ENCODE measurements at regions not wholly inside any gene's neighbourhood (a gene's known extent, or its start where the extent isn't known, plus 50 kb on each side); places are given as distances from the start of the nearest gene placed in this dataset.

GRCh38 chr6:21831521-21832291 lies 238.2 kb downstream of the SOX4 start:
- Histone ChIP-seq H3K4me3 (no peak overlapping the region), H3K36me3 (no peaks in the 10 kb centered on the region), H3K27me3 (replicated peaks) (no peaks in the 10 kb centered on the region), H3K4me1 (replicated peaks) (no peaks in the 10 kb centered on the region), H3K27ac (no peak overlapping the region), H3K9me3 (replicated peaks) (no peaks in the 10 kb centered on the region)
- no peak for DNase-seq (ENCODE audit: low read depth in 1 of 2, low spot score in 2 of 2)

- Histone ChIP-seq H3K4me3 (no peak overlapping the region), H3K36me3 (no peaks in the 10 kb centered on the region), H3K4me1 (replicated peaks) (peaks cover 9% of the 10 kb centered on the region), H3K9me3 (replicated peaks) (no peaks in the 10 kb centered on the region), H3K27me3 (replicated peaks) (no peaks in the 10 kb centered on the region), H3K27ac (no peak overlapping the region)
- no peak for DNase-seq (ENCODE audit: low read depth in 1 of 2, low spot score in 2 of 2)
Observed at GRCh38 chr6:21836277-21836676, 242.7 kb downstream of the SOX4 start.

- no peaks in the 10 kb centered on the region for H3K9me3 ChIP-seq (replicated peaks)
- no peak for DNase-seq (ENCODE audit: low read depth in 1 of 2, low spot score in 2 of 2)
- H3K4me1 ChIP-seq (replicated peaks), result peaks cover 9% of the 10 kb centered on the region
- H3K27me3 ChIP-seq (replicated peaks), result no peaks in the 10 kb centered on the region
- no peak overlapping the region for H3K27ac ChIP-seq
- H3K4me3 ChIP-seq, result no peak overlapping the region
- H3K36me3 ChIP-seq, result no peaks in the 10 kb centered on the region
Observed at GRCh38 chr6:21836772-21837425, 243.3 kb downstream of the SOX4 start.

- DNase-seq (ENCODE audit: low read depth in 1 of 2, low spot score in 2 of 2), result no peak
- H3K4me1 ChIP-seq (replicated peaks), result peaks cover 14% of the 10 kb centered on the region
- H3K27me3 ChIP-seq (replicated peaks), result no peaks in the 10 kb centered on the region
- no peaks in the 10 kb centered on the region for H3K9me3 ChIP-seq (replicated peaks)
- no peak overlapping the region for H3K4me3 ChIP-seq
- H3K36me3 ChIP-seq, result no peaks in the 10 kb centered on the region
- peak overlapping the region; percentile 36 for H3K27ac ChIP-seq
Observed at GRCh38 chr6:21840428-21840827, 246.9 kb downstream of the SOX4 start.

- Histone ChIP-seq H3K9me3 (replicated peaks) (no peaks in the 10 kb centered on the region), H3K4me1 (replicated peaks) (peaks cover 14% of the 10 kb centered on the region), H3K27ac (no peak overlapping the region), H3K27me3 (replicated peaks) (no peaks in the 10 kb centered on the region), H3K4me3 (no peak overlapping the region), H3K36me3 (no peaks in the 10 kb centered on the region)
- DNase-seq (ENCODE audit: low read depth in 1 of 2, low spot score in 2 of 2), result no peak
Observed at GRCh38 chr6:21842875-21843645, 249.5 kb downstream of the SOX4 start.

GRCh38 chr6:21844120-21844917 lies 250.8 kb downstream of the SOX4 start:
- peaks cover 14% of the 10 kb centered on the region for H3K4me1 ChIP-seq (replicated peaks)
- no peak overlapping the region for H3K4me3 ChIP-seq

GRCh38 chr6:21845018-21845417 lies 251.5 kb downstream of the SOX4 start:
- Histone ChIP-seq H3K27me3 (replicated peaks) (no peaks in the 10 kb centered on the region), H3K27ac (no peak overlapping the region), H3K4me3 (no peak overlapping the region), H3K9me3 (replicated peaks) (no peaks in the 10 kb centered on the region), H3K4me1 (replicated peaks) (peaks cover 13% of the 10 kb centered on the region), H3K36me3 (no peaks in the 10 kb centered on the region)
- peak in 1 of 2 experiments; percentile 33 for DNase-seq (ENCODE audit: low read depth in 1 of 2, low spot score in 2 of 2)

More at GRCh38 chr6:21844120-21844917, 250.8 kb downstream of the SOX4 start:
- no peaks in the 10 kb centered on the region for H3K36me3 ChIP-seq
- no peaks in the 10 kb centered on the region for H3K27me3 ChIP-seq (replicated peaks)
- no peak overlapping the region for H3K27ac ChIP-seq
- DNase-seq (ENCODE audit: low read depth in 1 of 2, low spot score in 2 of 2), result no peak
- no peaks in the 10 kb centered on the region for H3K9me3 ChIP-seq (replicated peaks)

GRCh38 chr6:21845439-21846140 lies 252.0 kb downstream of the SOX4 start:
- H3K4me3 ChIP-seq, result no peak overlapping the region
- H3K36me3 ChIP-seq, result no peaks in the 10 kb centered on the region
- peaks cover 8% of the 10 kb centered on the region for H3K4me1 ChIP-seq (replicated peaks)
- no peak for DNase-seq (ENCODE audit: low read depth in 1 of 2, low spot score in 2 of 2)
- H3K27me3 ChIP-seq (replicated peaks), result no peaks in the 10 kb centered on the region
- no peak overlapping the region for H3K27ac ChIP-seq
- no peaks in the 10 kb centered on the region for H3K9me3 ChIP-seq (replicated peaks)

- no peak for DNase-seq (ENCODE audit: low read depth in 1 of 2, low spot score in 2 of 2)
- H3K27ac ChIP-seq, result no peak overlapping the region
- H3K27me3 ChIP-seq (replicated peaks), result no peaks in the 10 kb centered on the region
Observed at GRCh38 chr6:21846541-21847451, 253.2 kb downstream of the SOX4 start.

GRCh38 chr6:21847711-21848480 lies 254.3 kb downstream of the SOX4 start:
- DNase-seq (ENCODE audit: low read depth in 1 of 2, low spot score in 2 of 2), result no peak
- Histone ChIP-seq H3K27ac (no peak overlapping the region), H3K27me3 (replicated peaks) (no peaks in the 10 kb centered on the region), H3K4me1 (replicated peaks) (peaks cover 5% of the 10 kb centered on the region; the same call in 1 of the 2 replicates), H3K4me3 (no peak overlapping the region), H3K9me3 (replicated peaks) (no peaks in the 10 kb centered on the region), H3K36me3 (no peaks in the 10 kb centered on the region)

More at GRCh38 chr6:21846541-21847451, 253.2 kb downstream of the SOX4 start:
- Histone ChIP-seq H3K9me3 (replicated peaks) (no peaks in the 10 kb centered on the region), H3K4me1 (replicated peaks) (peaks cover 5% of the 10 kb centered on the region; the same call in 1 of the 2 replicates), H3K36me3 (no peaks in the 10 kb centered on the region), H3K4me3 (no peak overlapping the region)

- no peak for DNase-seq (ENCODE audit: low read depth in 1 of 2, low spot score in 2 of 2)
- H3K27ac ChIP-seq, result no peak overlapping the region
Observed at GRCh38 chr6:21850691-21851090, 257.1 kb downstream of the SOX4 start.

More at GRCh38 chr6:21850691-21851090, 257.1 kb downstream of the SOX4 start:
- H3K36me3 ChIP-seq, result no peaks in the 10 kb centered on the region
- no peak overlapping the region for H3K4me3 ChIP-seq
- no peaks in the 10 kb centered on the region for H3K27me3 ChIP-seq (replicated peaks)
- H3K4me1 ChIP-seq (replicated peaks), result peaks cover under 1% of the 10 kb centered on the region
- no peaks in the 10 kb centered on the region for H3K9me3 ChIP-seq (replicated peaks)

Measured in SJSA1 (cell line).